ENCODE measurements at regions not wholly inside any gene's neighbourhood (a gene's known extent, or its start where the extent isn't known, plus 50 kb on each side); places are given as distances from the start of the nearest gene placed in this dataset.

GRCh38 chr3:40631341-40631995, 106.7 kb downstream of the ZNF621 start:
- H3K36me3 ChIP-seq (ENCODE audit: control insufficient read depth in 5 of 5, insufficient read depth in 5 of 5, low read length in 5 of 5): no peaks in the 10 kb centered on the region
- peaks cover 0 to 16% (median 5%) of the 10 kb centered on the region in 5 donors for H3K9me3 ChIP-seq (ENCODE audit: control insufficient read depth in 5 of 5, low read length in 5 of 5)
- H3K27me3 ChIP-seq (ENCODE audit: control insufficient read depth in 5 of 5, insufficient read depth in 4 of 5, low read length in 5 of 5): no peaks in the 10 kb centered on the region
- no peak overlapping the region for H3K4me3 ChIP-seq (ENCODE audit: low read depth in 1 of 5, low read length in 5 of 5)
- no peak overlapping the region for H3K27ac ChIP-seq (ENCODE audit: low read depth, low read length)
- H3K4me1 ChIP-seq (ENCODE audit: control insufficient read depth in 5 of 5, insufficient read depth in 5 of 5, low read length in 5 of 5): peaks cover 0 to 2% (median 0%) of the 10 kb centered on the region in 5 donors
- no peak overlapping the region for H3K9ac ChIP-seq (ENCODE audit: low read length in 5 of 5)

- Histone ChIP-seq H3K36me3 (ENCODE audit: control insufficient read depth in 5 of 5, insufficient read depth in 5 of 5, low read length in 5 of 5) (no peaks in the 10 kb centered on the region), H3K9ac (ENCODE audit: low read length in 5 of 5) (no peak overlapping the region), H3K27ac (ENCODE audit: low read depth, low read length) (no peak overlapping the region), H3K4me3 (ENCODE audit: low read depth in 1 of 5, low read length in 5 of 5) (no peak overlapping the region), H3K4me1 (ENCODE audit: control insufficient read depth in 5 of 5, insufficient read depth in 5 of 5, low read length in 5 of 5) (no peaks in the 10 kb centered on the region), H3K27me3 (ENCODE audit: control insufficient read depth in 5 of 5, insufficient read depth in 4 of 5, low read length in 5 of 5) (no peaks in the 10 kb centered on the region), H3K9me3 (ENCODE audit: control insufficient read depth in 5 of 5, low read length in 5 of 5) (peaks cover 0 to 6% (median 5%) of the 10 kb centered on the region in 5 donors)
Observed at GRCh38 chr3:40637906-40638305, 113.1 kb downstream of the ZNF621 start.

GRCh38 chr3:40639006-40639405, 114.2 kb downstream of the ZNF621 start:
- H3K4me1 ChIP-seq (ENCODE audit: control insufficient read depth in 5 of 5, insufficient read depth in 5 of 5, low read length in 5 of 5): no peaks in the 10 kb centered on the region
- H3K9me3 ChIP-seq (ENCODE audit: control insufficient read depth in 5 of 5, low read length in 5 of 5): peaks cover 0 to 6% (median 5%) of the 10 kb centered on the region in 5 donors
- H3K27me3 ChIP-seq (ENCODE audit: control insufficient read depth in 5 of 5, insufficient read depth in 4 of 5, low read length in 5 of 5): no peaks in the 10 kb centered on the region
- H3K36me3 ChIP-seq (ENCODE audit: control insufficient read depth in 5 of 5, insufficient read depth in 5 of 5, low read length in 5 of 5): no peaks in the 10 kb centered on the region
- H3K27ac ChIP-seq (ENCODE audit: low read depth, low read length): no peak overlapping the region
- no peak overlapping the region for H3K9ac ChIP-seq (ENCODE audit: low read length in 5 of 5)
- no peak overlapping the region for H3K4me3 ChIP-seq (ENCODE audit: low read depth in 1 of 5, low read length in 5 of 5)

- no peak overlapping the region for H3K9ac ChIP-seq (ENCODE audit: low read length in 5 of 5)
Observed at GRCh38 chr3:40642812-40643211, 118.1 kb downstream of the ZNF621 start.

GRCh38 chr3:40645883-40646282, 121.1 kb downstream of the ZNF621 start:
- no peak overlapping the region for H3K27ac ChIP-seq (ENCODE audit: low read depth, low read length)
- no peaks in the 10 kb centered on the region for H3K27me3 ChIP-seq (ENCODE audit: control insufficient read depth in 5 of 5, insufficient read depth in 4 of 5, low read length in 5 of 5)
- H3K36me3 ChIP-seq (ENCODE audit: control insufficient read depth in 5 of 5, insufficient read depth in 5 of 5, low read length in 5 of 5): no peaks in the 10 kb centered on the region
- H3K4me3 ChIP-seq (ENCODE audit: low read depth in 1 of 5, low read length in 5 of 5): no peak overlapping the region
- no peaks in the 10 kb centered on the region for H3K9me3 ChIP-seq (ENCODE audit: control insufficient read depth in 5 of 5, low read length in 5 of 5)
- H3K4me1 ChIP-seq (ENCODE audit: control insufficient read depth in 5 of 5, insufficient read depth in 5 of 5, low read length in 5 of 5): no peaks in the 10 kb centered on the region
- no peak overlapping the region for H3K9ac ChIP-seq (ENCODE audit: low read length in 5 of 5)

More at GRCh38 chr3:40642812-40643211, 118.1 kb downstream of the ZNF621 start:
- H3K4me1 ChIP-seq (ENCODE audit: control insufficient read depth in 5 of 5, insufficient read depth in 5 of 5, low read length in 5 of 5): no peaks in the 10 kb centered on the region
- H3K9me3 ChIP-seq (ENCODE audit: control insufficient read depth in 5 of 5, low read length in 5 of 5): no peaks in the 10 kb centered on the region
- no peak overlapping the region for H3K27ac ChIP-seq (ENCODE audit: low read depth, low read length)
- no peaks in the 10 kb centered on the region for H3K27me3 ChIP-seq (ENCODE audit: control insufficient read depth in 5 of 5, insufficient read depth in 4 of 5, low read length in 5 of 5)
- H3K4me3 ChIP-seq (ENCODE audit: low read depth in 1 of 5, low read length in 5 of 5): no peak overlapping the region
- no peaks in the 10 kb centered on the region for H3K36me3 ChIP-seq (ENCODE audit: control insufficient read depth in 5 of 5, insufficient read depth in 5 of 5, low read length in 5 of 5)

- no peaks in the 10 kb centered on the region for H3K4me1 ChIP-seq (ENCODE audit: control insufficient read depth in 5 of 5, insufficient read depth in 5 of 5, low read length in 5 of 5)
Observed at GRCh38 chr3:40649346-40649745, 124.6 kb downstream of the ZNF621 start.

GRCh38 chr3:40652072-40652471, 127.3 kb downstream of the ZNF621 start:
- H3K27me3 ChIP-seq (ENCODE audit: control insufficient read depth in 5 of 5, insufficient read depth in 4 of 5, low read length in 5 of 5): no peaks in the 10 kb centered on the region
- no peak overlapping the region for H3K4me3 ChIP-seq (ENCODE audit: low read depth in 1 of 5, low read length in 5 of 5)
- no peaks in the 10 kb centered on the region for H3K36me3 ChIP-seq (ENCODE audit: control insufficient read depth in 5 of 5, insufficient read depth in 5 of 5, low read length in 5 of 5)
- H3K27ac ChIP-seq (ENCODE audit: low read depth, low read length): no peak overlapping the region
- no peaks in the 10 kb centered on the region for H3K9me3 ChIP-seq (ENCODE audit: control insufficient read depth in 5 of 5, low read length in 5 of 5)
- H3K4me1 ChIP-seq (ENCODE audit: control insufficient read depth in 5 of 5, insufficient read depth in 5 of 5, low read length in 5 of 5): no peaks in the 10 kb centered on the region
- H3K9ac ChIP-seq (ENCODE audit: low read length in 5 of 5): no peak overlapping the region

More at GRCh38 chr3:40649346-40649745, 124.6 kb downstream of the ZNF621 start:
- Histone ChIP-seq H3K4me3 (ENCODE audit: low read depth in 1 of 5, low read length in 5 of 5) (no peak overlapping the region), H3K27me3 (ENCODE audit: control insufficient read depth in 5 of 5, insufficient read depth in 4 of 5, low read length in 5 of 5) (no peaks in the 10 kb centered on the region), H3K27ac (ENCODE audit: low read depth, low read length) (no peak overlapping the region), H3K9me3 (ENCODE audit: control insufficient read depth in 5 of 5, low read length in 5 of 5) (no peaks in the 10 kb centered on the region), H3K9ac (ENCODE audit: low read length in 5 of 5) (no peak overlapping the region), H3K36me3 (ENCODE audit: control insufficient read depth in 5 of 5, insufficient read depth in 5 of 5, low read length in 5 of 5) (no peaks in the 10 kb centered on the region)

GRCh38 chr3:40653001-40653400, 128.2 kb downstream of the ZNF621 start:
- Histone ChIP-seq H3K4me1 (ENCODE audit: control insufficient read depth in 5 of 5, insufficient read depth in 5 of 5, low read length in 5 of 5) (no peaks in the 10 kb centered on the region), H3K4me3 (ENCODE audit: low read depth in 1 of 5, low read length in 5 of 5) (no peak overlapping the region), H3K27me3 (ENCODE audit: control insufficient read depth in 5 of 5, insufficient read depth in 4 of 5, low read length in 5 of 5) (no peaks in the 10 kb centered on the region), H3K36me3 (ENCODE audit: control insufficient read depth in 5 of 5, insufficient read depth in 5 of 5, low read length in 5 of 5) (no peaks in the 10 kb centered on the region), H3K9ac (ENCODE audit: low read length in 5 of 5) (no peak overlapping the region), H3K27ac (ENCODE audit: low read depth, low read length) (no peak overlapping the region), H3K9me3 (ENCODE audit: control insufficient read depth in 5 of 5, low read length in 5 of 5) (no peaks in the 10 kb centered on the region)

GRCh38 chr3:40653878-40654277, 129.1 kb downstream of the ZNF621 start:
- Histone ChIP-seq H3K27ac (ENCODE audit: low read depth, low read length) (no peak overlapping the region), H3K27me3 (ENCODE audit: control insufficient read depth in 5 of 5, insufficient read depth in 4 of 5, low read length in 5 of 5) (no peaks in the 10 kb centered on the region), H3K4me3 (ENCODE audit: low read depth in 1 of 5, low read length in 5 of 5) (no peak overlapping the region), H3K36me3 (ENCODE audit: control insufficient read depth in 5 of 5, insufficient read depth in 5 of 5, low read length in 5 of 5) (no peaks in the 10 kb centered on the region), H3K9me3 (ENCODE audit: control insufficient read depth in 5 of 5, low read length in 5 of 5) (no peaks in the 10 kb centered on the region), H3K4me1 (ENCODE audit: control insufficient read depth in 5 of 5, insufficient read depth in 5 of 5, low read length in 5 of 5) (no peaks in the 10 kb centered on the region), H3K9ac (ENCODE audit: low read length in 5 of 5) (no peak overlapping the region)

GRCh38 chr3:40655551-40655950, 130.8 kb downstream of the ZNF621 start:
- Histone ChIP-seq H3K36me3 (ENCODE audit: control insufficient read depth in 5 of 5, insufficient read depth in 5 of 5, low read length in 5 of 5) (no peaks in the 10 kb centered on the region), H3K4me3 (ENCODE audit: low read depth in 1 of 5, low read length in 5 of 5) (no peak overlapping the region), H3K4me1 (ENCODE audit: control insufficient read depth in 5 of 5, insufficient read depth in 5 of 5, low read length in 5 of 5) (peaks cover 0 to 2% (median 0%) of the 10 kb centered on the region in 5 donors), H3K27ac (ENCODE audit: low read depth, low read length) (no peak overlapping the region), H3K9me3 (ENCODE audit: control insufficient read depth in 5 of 5, low read length in 5 of 5) (no peaks in the 10 kb centered on the region), H3K27me3 (ENCODE audit: control insufficient read depth in 5 of 5, insufficient read depth in 4 of 5, low read length in 5 of 5) (no peaks in the 10 kb centered on the region), H3K9ac (ENCODE audit: low read length in 5 of 5) (no peak overlapping the region)
